ENCODE measurements at regions not wholly inside any gene's neighbourhood (a gene's known extent, or its start where the extent isn't known, plus 50 kb on each side); places are given as distances from the start of the nearest gene placed in this dataset.
A peak's percentile ranks its signal among the peaks of the same experiment; 100 is the strongest.

- Histone ChIP-seq H3K36me3 (ENCODE audit: insufficient read depth, low read length) (no peaks in the 10 kb centered on the region), H3K4me3 (ENCODE audit: insufficient read depth, low read length) (peak overlapping the region; percentile 69), H3K4me2 (ENCODE audit: insufficient read depth, low read length) (peak overlapping the region; percentile 65), H2AFZ (ENCODE audit: low read length) (peak overlapping the region; percentile 88), H4K20me1 (ENCODE audit: insufficient read depth, low read length) (no peaks in the 10 kb centered on the region), H3K27me3 (ENCODE audit: insufficient read depth, low read length) (no peaks in the 10 kb centered on the region), H3K4me1 (ENCODE audit: insufficient read depth, low read length) (no peaks in the 10 kb centered on the region), H3K9me3 (ENCODE audit: low read depth, low read length) (no peaks in the 10 kb centered on the region), H3K27ac (ENCODE audit: low read depth, low read length) (no peak overlapping the region), H3K79me2 (ENCODE audit: insufficient read depth, low read length) (no peaks in the 10 kb centered on the region)
- TF ChIP-seq CTCF (IDR thresholded peaks at IDR 0.05; ENCODE audit: extremely low read depth, low read depth, low read length), result no peak
- no peak for DNase-seq (ENCODE audit: insufficient read length, low spot score, missing footprints)
Observed at GRCh38 chr14:85934123-85934885, 404.4 kb downstream of the FLRT2 start.

GRCh38 chr14:85921241-85921640 is 391.3 kb downstream of the FLRT2 start:
- Histone ChIP-seq H3K27me3 (ENCODE audit: insufficient read depth, low read length) (no peaks in the 10 kb centered on the region), H3K9me3 (ENCODE audit: low read depth, low read length) (no peaks in the 10 kb centered on the region), H4K20me1 (ENCODE audit: insufficient read depth, low read length) (no peaks in the 10 kb centered on the region), H3K27ac (ENCODE audit: low read depth, low read length) (no peak overlapping the region), H2AFZ (ENCODE audit: low read length) (no peak overlapping the region), H3K4me1 (ENCODE audit: insufficient read depth, low read length) (no peaks in the 10 kb centered on the region), H3K4me2 (ENCODE audit: insufficient read depth, low read length) (no peak overlapping the region), H3K36me3 (ENCODE audit: insufficient read depth, low read length) (no peaks in the 10 kb centered on the region), H3K79me2 (ENCODE audit: insufficient read depth, low read length) (no peaks in the 10 kb centered on the region), H3K4me3 (ENCODE audit: insufficient read depth, low read length) (no peak overlapping the region)
- TF ChIP-seq CTCF (IDR thresholded peaks at IDR 0.05; ENCODE audit: extremely low read depth, low read depth, low read length), result no peak
- DNase-seq (ENCODE audit: insufficient read length, low spot score, missing footprints), result peak; percentile 32

- no peak for TF ChIP-seq CTCF (IDR thresholded peaks at IDR 0.05; ENCODE audit: extremely low read depth, low read depth, low read length)
- no peaks in the 10 kb centered on the region for H4K20me1 ChIP-seq (ENCODE audit: insufficient read depth, low read length)
Observed at GRCh38 chr14:85917716-85918115, 387.8 kb downstream of the FLRT2 start.

GRCh38 chr14:85915711-85916110 is 385.8 kb downstream of the FLRT2 start:
- H3K27me3 ChIP-seq (ENCODE audit: insufficient read depth, low read length), result no peaks in the 10 kb centered on the region
- no peaks in the 10 kb centered on the region for H3K4me1 ChIP-seq (ENCODE audit: insufficient read depth, low read length)
- no peak overlapping the region for H3K27ac ChIP-seq (ENCODE audit: low read depth, low read length)
- H2AFZ ChIP-seq (ENCODE audit: low read length), result no peak overlapping the region
- H3K4me3 ChIP-seq (ENCODE audit: insufficient read depth, low read length), result no peak overlapping the region
- no peak for DNase-seq (ENCODE audit: insufficient read length, low spot score, missing footprints)
- H3K9me3 ChIP-seq (ENCODE audit: low read depth, low read length), result no peaks in the 10 kb centered on the region
- H3K4me2 ChIP-seq (ENCODE audit: insufficient read depth, low read length), result no peak overlapping the region
- TF ChIP-seq CTCF (IDR thresholded peaks at IDR 0.05; ENCODE audit: extremely low read depth, low read depth, low read length), result no peak
- no peaks in the 10 kb centered on the region for H4K20me1 ChIP-seq (ENCODE audit: insufficient read depth, low read length)
- no peaks in the 10 kb centered on the region for H3K79me2 ChIP-seq (ENCODE audit: insufficient read depth, low read length)
- H3K36me3 ChIP-seq (ENCODE audit: insufficient read depth, low read length), result no peaks in the 10 kb centered on the region

More at GRCh38 chr14:85917716-85918115, 387.8 kb downstream of the FLRT2 start:
- H3K4me3 ChIP-seq (ENCODE audit: insufficient read depth, low read length), result no peak overlapping the region
- no peak overlapping the region for H3K4me2 ChIP-seq (ENCODE audit: insufficient read depth, low read length)
- H3K9me3 ChIP-seq (ENCODE audit: low read depth, low read length), result no peaks in the 10 kb centered on the region
- no peaks in the 10 kb centered on the region for H3K79me2 ChIP-seq (ENCODE audit: insufficient read depth, low read length)
- no peak overlapping the region for H2AFZ ChIP-seq (ENCODE audit: low read length)
- H3K36me3 ChIP-seq (ENCODE audit: insufficient read depth, low read length), result no peaks in the 10 kb centered on the region
- no peaks in the 10 kb centered on the region for H3K27me3 ChIP-seq (ENCODE audit: insufficient read depth, low read length)
- H3K27ac ChIP-seq (ENCODE audit: low read depth, low read length), result no peak overlapping the region
- H3K4me1 ChIP-seq (ENCODE audit: insufficient read depth, low read length), result no peaks in the 10 kb centered on the region
- no peak for DNase-seq (ENCODE audit: insufficient read length, low spot score, missing footprints)
